Nephron progenitor cell (in vitro differentiated cells): ENCODE measurements at regions not wholly inside any gene's neighbourhood (a gene's known extent, or its start where the extent isn't known, plus 50 kb on each side); places are given as distances from the start of the nearest gene placed in this dataset.
"Not testable (repeated sequence)": the region's sequence is repeated elsewhere in the genome, so short reads cannot be mapped to it uniquely, and the experiment has no call there.

Source experiments
- DNase-seq: peaks from one replicate; pipeline ENCODE4 v3.0.0; 2021
- H3K27ac Mint-ChIP-seq: 2 replicates; pipeline ENCODE4 v1.8.0; 2021; ENCODE audit warnings: mild to moderate bottlenecking, moderate library complexity, mixed read lengths
- H3K27me3 Mint-ChIP-seq: 2 replicates; pipeline ENCODE4 v1.8.0; 2021; ENCODE audit warnings: mild to moderate bottlenecking, low read depth, mixed read lengths; ENCODE audit not compliant: poor library complexity
- H3K36me3 Mint-ChIP-seq: 2 replicates; pipeline ENCODE4 v1.8.0; 2021; ENCODE audit warnings: low read depth, mixed read lengths
- H3K4me1 Mint-ChIP-seq: 2 replicates; pipeline ENCODE4 v1.8.0; 2021; ENCODE audit warnings: mixed read lengths
- H3K4me3 Mint-ChIP-seq: 2 replicates; pipeline ENCODE4 v1.8.0; 2021; ENCODE audit warnings: mild to moderate bottlenecking, moderate library complexity, mixed read lengths
- H3K9me3 Mint-ChIP-seq: 2 replicates; pipeline ENCODE4 v1.8.0; 2021; ENCODE audit warnings: mild to moderate bottlenecking, moderate library complexity, mixed read lengths
- TF ChIP-seq, protein P1 (sequence below): fragments of 200-600 bp; sonication (generic); IDR thresholded peaks from 2 replicates; pipeline ENCODE4 v1.5.0; 2021; ENCODE audit warnings: antibody characterized with exemption

DNA sequence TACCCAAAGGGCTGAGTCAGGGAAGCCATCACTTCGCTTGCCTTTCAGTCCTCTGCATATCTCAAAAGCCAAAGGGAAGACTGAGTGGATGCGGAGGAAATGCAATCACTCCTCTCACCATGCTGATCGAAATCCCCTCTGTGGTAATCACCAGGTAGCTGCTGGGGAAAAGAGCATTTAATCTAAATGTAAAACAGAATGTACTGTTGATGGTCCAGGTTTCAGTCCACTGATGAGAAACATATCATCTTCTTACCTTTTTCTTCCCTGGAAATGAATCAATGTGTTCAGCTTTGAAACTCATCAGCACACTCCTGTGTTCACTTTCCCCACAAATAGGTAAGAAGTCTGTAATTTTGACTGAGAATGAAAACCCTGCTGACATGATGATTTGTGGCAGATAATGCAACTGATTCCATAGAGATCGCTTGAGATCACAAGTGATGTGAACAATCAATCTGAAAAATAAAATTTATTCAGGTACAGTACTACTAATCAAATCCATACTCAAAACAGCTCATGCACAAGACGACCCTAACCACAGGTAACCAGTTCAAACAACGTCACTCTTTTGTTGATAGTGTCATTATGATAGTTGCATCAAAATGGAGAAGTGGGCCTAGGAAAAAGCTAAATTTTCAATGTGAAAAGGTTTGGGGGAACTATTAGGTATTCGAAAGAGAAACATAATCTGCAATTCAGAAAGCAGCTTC lies 454.0 kb upstream of the RGMB start:
- H3K36me3 Mint-ChIP-seq: no peaks in the 10 kb centered on the region
- H3K9me3 Mint-ChIP-seq: no peaks in the 10 kb centered on the region
- TF ChIP-seq, protein P1, sequence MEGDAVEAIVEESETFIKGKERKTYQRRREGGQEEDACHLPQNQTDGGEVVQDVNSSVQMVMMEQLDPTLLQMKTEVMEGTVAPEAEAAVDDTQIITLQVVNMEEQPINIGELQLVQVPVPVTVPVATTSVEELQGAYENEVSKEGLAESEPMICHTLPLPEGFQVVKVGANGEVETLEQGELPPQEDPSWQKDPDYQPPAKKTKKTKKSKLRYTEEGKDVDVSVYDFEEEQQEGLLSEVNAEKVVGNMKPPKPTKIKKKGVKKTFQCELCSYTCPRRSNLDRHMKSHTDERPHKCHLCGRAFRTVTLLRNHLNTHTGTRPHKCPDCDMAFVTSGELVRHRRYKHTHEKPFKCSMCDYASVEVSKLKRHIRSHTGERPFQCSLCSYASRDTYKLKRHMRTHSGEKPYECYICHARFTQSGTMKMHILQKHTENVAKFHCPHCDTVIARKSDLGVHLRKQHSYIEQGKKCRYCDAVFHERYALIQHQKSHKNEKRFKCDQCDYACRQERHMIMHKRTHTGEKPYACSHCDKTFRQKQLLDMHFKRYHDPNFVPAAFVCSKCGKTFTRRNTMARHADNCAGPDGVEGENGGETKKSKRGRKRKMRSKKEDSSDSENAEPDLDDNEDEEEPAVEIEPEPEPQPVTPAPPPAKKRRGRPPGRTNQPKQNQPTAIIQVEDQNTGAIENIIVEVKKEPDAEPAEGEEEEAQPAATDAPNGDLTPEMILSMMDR: no peak
- no peaks in the 10 kb centered on the region for H3K27me3 Mint-ChIP-seq
- no peaks in the 10 kb centered on the region for H3K4me1 Mint-ChIP-seq
- DNase-seq: no peak
- no peak overlapping the region for H3K4me3 Mint-ChIP-seq
- H3K27ac Mint-ChIP-seq: no peak overlapping the region

DNA sequence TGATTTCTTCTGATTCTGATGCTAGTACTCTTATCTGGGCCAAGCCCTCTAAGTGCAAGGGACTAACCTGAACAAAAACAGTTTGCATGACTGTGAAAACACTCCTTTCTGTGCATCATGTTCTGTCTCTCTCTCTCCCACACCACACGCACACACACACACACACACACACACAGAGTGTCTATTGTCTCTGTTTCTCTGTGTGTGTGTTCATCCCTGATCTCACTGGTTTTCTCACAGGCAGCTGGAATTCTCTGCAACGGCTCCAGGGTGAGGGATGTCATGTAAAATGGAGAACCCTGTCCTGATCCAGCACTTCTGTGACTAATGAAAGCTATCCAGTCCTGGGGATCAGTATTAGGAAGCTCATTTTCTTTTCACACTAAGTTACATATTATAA lies 453.1 kb upstream of the RGMB start:
- no peaks in the 10 kb centered on the region for H3K27me3 Mint-ChIP-seq
- DNase-seq: no peak
- no peaks in the 10 kb centered on the region for H3K9me3 Mint-ChIP-seq
- no peak overlapping the region for H3K27ac Mint-ChIP-seq
- no peaks in the 10 kb centered on the region for H3K4me1 Mint-ChIP-seq
- no peaks in the 10 kb centered on the region for H3K36me3 Mint-ChIP-seq
- H3K4me3 Mint-ChIP-seq: no peak overlapping the region
- TF ChIP-seq, protein P1: no peak

DNA sequence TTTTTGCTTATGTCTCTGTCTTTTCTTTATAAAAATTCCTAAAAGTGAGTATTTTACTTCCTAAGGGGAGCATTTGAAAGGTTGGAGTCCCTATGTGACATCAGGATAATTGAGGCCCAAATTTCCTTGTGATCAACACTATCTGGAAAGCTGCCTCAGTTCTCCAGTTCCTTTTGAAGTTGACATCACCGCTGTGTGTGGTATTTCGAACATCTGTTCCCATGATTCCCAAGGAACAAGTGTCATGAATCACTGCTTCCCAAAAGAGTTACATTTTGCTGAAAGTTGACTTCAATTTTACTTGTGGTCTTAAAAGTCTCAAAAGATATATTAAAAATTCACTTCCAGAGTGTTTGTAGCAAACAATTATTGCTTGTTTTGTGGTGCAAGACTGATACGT lies 452.1 kb upstream of the RGMB start:
- Mint-ChIP-seq H3K36me3 (no peaks in the 10 kb centered on the region), H3K9me3 (no peaks in the 10 kb centered on the region), H3K27ac (no peak overlapping the region), H3K27me3 (no peaks in the 10 kb centered on the region), H3K4me1 (no peaks in the 10 kb centered on the region), H3K4me3 (no peak overlapping the region)
- no peak for DNase-seq
- TF ChIP-seq, protein P1: no peak

DNA sequence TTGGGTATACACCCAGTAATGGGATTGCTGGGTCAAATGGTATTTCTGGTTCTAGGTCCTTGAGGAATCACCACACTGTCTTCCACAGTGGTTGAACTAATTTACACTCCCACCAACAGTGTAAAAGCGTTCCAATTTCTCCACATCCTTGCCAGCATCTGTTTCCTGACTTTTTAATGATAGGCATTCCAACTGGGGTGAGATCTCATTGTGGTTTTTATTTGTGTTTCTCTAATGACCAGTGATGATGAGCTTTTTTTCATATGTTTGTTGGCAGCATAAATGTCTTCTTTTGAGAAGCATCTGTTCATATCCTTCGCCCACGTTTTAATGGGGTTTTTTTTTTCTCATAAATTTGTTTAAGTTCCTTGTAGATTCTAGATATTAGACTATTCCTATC lies 448.3 kb upstream of the RGMB start:
- not testable (repeated sequence) for H3K9me3 Mint-ChIP-seq, H3K4me3 Mint-ChIP-seq, H3K36me3 Mint-ChIP-seq, H3K4me1 Mint-ChIP-seq, H3K27ac Mint-ChIP-seq, DNase-seq, H3K27me3 Mint-ChIP-seq

DNA sequence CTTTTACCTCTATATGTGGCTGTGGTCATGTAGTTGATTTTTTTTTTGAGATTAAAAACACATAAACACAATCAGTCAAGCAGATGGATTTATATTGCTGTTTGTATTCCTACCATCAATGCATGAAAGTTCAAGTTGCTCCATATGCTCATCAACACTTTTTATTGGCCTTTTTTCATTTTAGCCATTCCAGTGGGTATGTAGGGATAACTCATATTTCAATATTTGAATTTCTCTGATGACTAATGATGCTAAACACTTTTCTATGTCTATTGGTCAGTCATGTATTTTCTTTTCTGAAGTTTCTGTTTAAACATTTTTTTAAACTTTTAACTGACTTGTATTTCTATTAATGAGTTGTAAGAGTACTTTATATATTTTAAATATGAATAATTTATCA lies 445.4 kb upstream of the RGMB start:
- TF ChIP-seq, protein P1: no peak
- no peak for DNase-seq
- no peaks in the 10 kb centered on the region for H3K27me3 Mint-ChIP-seq
- H3K4me3 Mint-ChIP-seq: no peak overlapping the region
- H3K27ac Mint-ChIP-seq: no peak overlapping the region
- H3K36me3 Mint-ChIP-seq: no peaks in the 10 kb centered on the region
- H3K9me3 Mint-ChIP-seq: peaks cover 5% of the 10 kb centered on the region
- H3K4me1 Mint-ChIP-seq: no peaks in the 10 kb centered on the region

DNA sequence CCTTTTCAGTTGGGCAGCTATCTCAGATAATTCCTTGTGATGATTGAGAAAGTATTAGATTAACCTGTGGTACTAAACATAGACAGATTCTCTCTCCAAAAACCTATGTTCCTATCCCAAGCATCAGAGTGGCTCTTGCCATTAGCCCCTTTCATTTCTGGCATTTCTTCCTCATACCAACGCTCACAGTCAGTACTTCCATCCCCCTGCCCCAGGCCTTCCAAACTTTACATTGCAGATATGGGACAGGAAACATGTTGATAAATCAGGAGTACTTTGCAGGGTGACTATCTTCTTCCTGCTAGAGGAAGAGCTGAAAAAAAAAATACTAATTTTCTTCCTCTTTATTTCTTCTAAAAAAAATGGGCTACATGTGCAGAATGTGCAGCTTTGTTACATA lies 442.6 kb upstream of the RGMB start:
- Mint-ChIP-seq H3K4me3 (no peak overlapping the region), H3K36me3 (no peaks in the 10 kb centered on the region), H3K27ac (no peak overlapping the region), H3K27me3 (no peaks in the 10 kb centered on the region), H3K4me1 (no peaks in the 10 kb centered on the region), H3K9me3 (peaks cover 8% of the 10 kb centered on the region)
- DNase-seq: no peak
- TF ChIP-seq, protein P1: no peak
